ENCODE measurements at regions not wholly inside any gene's neighbourhood (a gene's known extent, or its start where the extent isn't known, plus 50 kb on each side); places are given as distances from the start of the nearest gene placed in this dataset.

- TF ChIP-seq CTCF (conservative IDR thresholded peaks at IDR 0.05) (no peak), EZH2 (IDR thresholded peaks at IDR 0.05; ENCODE audit: low read depth) (no peak)
These were observed 857.8 kb downstream of the TUSC7 start for GRCh38 chr3:117567382-117567781.

Data from PC-9 (cell line).